Right lobe of liver (tissue), 6 donors: ENCODE measurements at regions not wholly inside any gene's neighbourhood (a gene's known extent, or its start where the extent isn't known, plus 50 kb on each side); places are given as distances from the start of the nearest gene placed in this dataset.

Experiments used
- ATAC-seq, 4 donors: fragments of 200-7000 bp; cut with Tn5 transposase; one replicate each; pipeline ENCODE4 v1.9.1; 2020; ENCODE audit warnings: mild to moderate bottlenecking in 4 of 4, moderate library complexity in 4 of 4
- DNase-seq, 3 donors: peaks; one replicate each; pipeline ENCODE4 v3.0.0-alpha.2; 2020
- H3K27ac ChIP-seq, 3 donors: fragments of 200-600 bp; one replicate each; pipeline ENCODE4 v1.8.0; 2022
- H3K27me3 ChIP-seq, 2 donors: fragments of 200-600 bp; one replicate each; pipeline ENCODE4 v1.8.0; 2022
- H3K36me3 ChIP-seq, 4 donors: fragments of 200-600 bp; sonication (generic) in 1 of 4; one replicate each; pipeline versions ENCODE4 v1.5.1 to v1.8.0; 2017 to 2022; ENCODE audit warnings: control low read depth in 1 of 4
- H3K4me1 ChIP-seq, 4 donors: fragments of 200-600 bp; sonication (generic) in 1 of 4; one replicate each; pipeline versions ENCODE4 v1.5.1 to v1.8.0; 2017 to 2022; ENCODE audit warnings: control low read depth in 1 of 4
- H3K4me3 ChIP-seq, 3 donors: fragments of 200-600 bp; one replicate each; pipeline ENCODE4 v1.8.0; 2022
- H3K9me3 ChIP-seq, 4 donors: fragments of 200-600 bp; sonication (generic) in 1 of 4; one replicate each; pipeline versions ENCODE4 v1.5.1 to v1.8.0; 2017 to 2022; ENCODE audit warnings: control low read depth in 1 of 4
- CTCF ChIP-seq, 4 donors: fragments of 200-600 bp in 3 of 4; fragments of 450-650 bp in 1 of 4; IDR thresholded peaks; one replicate each; pipeline versions ENCODE4 v1.5.1 to v1.8.0; 2016 to 2022; ENCODE audit warnings: antibody characterized with exemption in 4 of 4, mild to moderate bottlenecking in 2 of 4
- POLR2A ChIP-seq: fragments of 450-650 bp; IDR thresholded peaks from one replicate; pipeline ENCODE4 v1.6.1; 2017; ENCODE audit warnings: antibody characterized with exemption, mild to moderate bottlenecking
- WGBS: methylation state at CpG from one replicate; pipeline ENCODE4 v1.1.6; 2018; ENCODE audit warnings: low coverage, low lambda C conversion rate; ENCODE audit not compliant: insufficient coverage; ENCODE audit errors: missing lambda C conversion rate; 5-methylcytosine and 5-hydroxymethylcytosine counted together
- intact Hi-C, 2 donors: fragments of 100-400 bp; cut with DNase I; formaldehyde crosslinking; loops; one replicate each; pipeline versions ENCODE4 v1.11.2 to v1.14.1; 2022
- donor health status: DM: no; HTN: yes; CAD: no.
- donor health status: DM: no; HTN: no; CAD: no.
- donor health status: DM: no; HTN: no; CAD: no.
- donor health status: DM: no; HTN: yes; CAD: no.
- donor health status: DM: no; HTN: yes; CAD: no.

- ATAC-seq (no peak), DNase-seq (no peak)
- Histone ChIP-seq H3K36me3 (no peaks in the 10 kb centered on the region), H3K27ac (no peak overlapping the region), H3K4me3 (no peak overlapping the region), H3K9me3 (no peaks in the 10 kb centered on the region), H3K4me1 (no peaks in the 10 kb centered on the region), H3K27me3 (no peaks in the 10 kb centered on the region)
- no peak for TF ChIP-seq CTCF (IDR thresholded peaks at IDR 0.05)
- WGBS = 67% methylated on average over 1 of the region's 1 CpG
- intact Hi-C loops = no loop called here
Measured at GRCh38 chr7:9836671-9837070, 1137.0 kb upstream of the PHF14 start.

GRCh38 chr7:9842301-9842700 is 1131.4 kb upstream of the PHF14 start:
- no peak for DNase-seq
- no peak overlapping the region for H3K27ac ChIP-seq
- no peak for ATAC-seq
- intact Hi-C loops = no loop called here
- no peaks in the 10 kb centered on the region for H3K4me1 ChIP-seq
- H3K36me3 ChIP-seq = no peaks in the 10 kb centered on the region
- 68% methylated on average over 2 of the region's 2 CpGs for WGBS
- no peaks in the 10 kb centered on the region for H3K27me3 ChIP-seq
- no peak for TF ChIP-seq CTCF (IDR thresholded peaks at IDR 0.05)
- no peak for TF ChIP-seq POLR2A
- no peak overlapping the region for H3K4me3 ChIP-seq
- no peaks in the 10 kb centered on the region for H3K9me3 ChIP-seq

GRCh38 chr7:9846902-9847301 is 1126.8 kb upstream of the PHF14 start:
- no peak for DNase-seq
- intact Hi-C loops = no loop called here
- no peak overlapping the region for H3K27ac ChIP-seq
- 90% methylated on average over 3 of the region's 3 CpGs for WGBS
- H3K36me3 ChIP-seq = no peaks in the 10 kb centered on the region
- no peak for ATAC-seq
- H3K4me3 ChIP-seq = no peak overlapping the region
- H3K27me3 ChIP-seq = no peaks in the 10 kb centered on the region
- H3K4me1 ChIP-seq = no peaks in the 10 kb centered on the region
- no peak for TF ChIP-seq POLR2A
- no peak for TF ChIP-seq CTCF (IDR thresholded peaks at IDR 0.05)
- no peaks in the 10 kb centered on the region for H3K9me3 ChIP-seq

- DNase-seq = no peak
- intact Hi-C loops = no loop called here
- 37% methylated on average over 2 of the region's 2 CpGs for WGBS
- no peaks in the 10 kb centered on the region for H3K36me3 ChIP-seq
- no peaks in the 10 kb centered on the region for H3K9me3 ChIP-seq
- TF ChIP-seq CTCF (IDR thresholded peaks at IDR 0.05) (no peak), POLR2A (no peak)
- H3K4me3 ChIP-seq = no peak overlapping the region
- no peak overlapping the region for H3K27ac ChIP-seq
- no peaks in the 10 kb centered on the region for H3K27me3 ChIP-seq
- peak in 2 of 4 donors; percentile 35 to 71 for ATAC-seq
- H3K4me1 ChIP-seq = no peaks in the 10 kb centered on the region
Measured at GRCh38 chr7:9854605-9855004, 1119.1 kb upstream of the PHF14 start.

- DNase-seq (no peak), ATAC-seq (no peak)
- WGBS = 85% methylated on average over 1 of the region's 1 CpG
- H3K4me3 ChIP-seq = no peak overlapping the region
- TF ChIP-seq CTCF (IDR thresholded peaks at IDR 0.05) = no peak
- TF ChIP-seq POLR2A = no peak
- no peaks in the 10 kb centered on the region for H3K9me3 ChIP-seq
- no peaks in the 10 kb centered on the region for H3K36me3 ChIP-seq
- no peaks in the 10 kb centered on the region for H3K27me3 ChIP-seq
- no peak overlapping the region for H3K27ac ChIP-seq
- intact Hi-C loops = no loop called here
- no peaks in the 10 kb centered on the region for H3K4me1 ChIP-seq
Measured at GRCh38 chr7:9856668-9857067, 1117.0 kb upstream of the PHF14 start.
